C4-2B (cell line): ENCODE measurements at regions not wholly inside any gene's neighbourhood (a gene's known extent, or its start where the extent isn't known, plus 50 kb on each side); places are given as distances from the start of the nearest gene placed in this dataset.

ENCODE experiments used
- H3K27ac ChIP-seq: fragments of 450-650 bp; 2 replicates; pipeline ENCODE4 v1.5.1; 2017
- CTCF ChIP-seq: fragments of 450-650 bp; conservative IDR thresholded peaks from 2 replicates; pipeline ENCODE4 v1.5.1; 2017; ENCODE audit warnings: mild to moderate bottlenecking
- ZFX ChIP-seq: fragments of 450-650 bp; IDR thresholded peaks from 2 replicates; pipeline ENCODE4 v1.6.1; 2017

GRCh38 chr10:4459531-4459930, 366.5 kb upstream of the AKR1E2 start:
- no peak overlapping the region for H3K27ac ChIP-seq
- TF ChIP-seq CTCF = no peak
- TF ChIP-seq ZFX = no peak

GRCh38 chr10:4457597-4457996, 368.4 kb upstream of the AKR1E2 start:
- H3K27ac ChIP-seq = no peak overlapping the region
- TF ChIP-seq CTCF (no peak), ZFX (no peak)

GRCh38 chr10:4456776-4457175, 369.2 kb upstream of the AKR1E2 start:
- TF ChIP-seq CTCF (no peak), ZFX (no peak)
- H3K27ac ChIP-seq = no peak overlapping the region

GRCh38 chr10:4456279-4456678, 369.7 kb upstream of the AKR1E2 start:
- no peak overlapping the region for H3K27ac ChIP-seq
- TF ChIP-seq ZFX = no peak
- no peak for TF ChIP-seq CTCF

GRCh38 chr10:4453950-4454349, 372.1 kb upstream of the AKR1E2 start:
- H3K27ac ChIP-seq = no peak overlapping the region
- TF ChIP-seq ZFX = no peak
- TF ChIP-seq CTCF = no peak

GRCh38 chr10:4453276-4453675, 372.7 kb upstream of the AKR1E2 start:
- H3K27ac ChIP-seq = no peak overlapping the region
- TF ChIP-seq CTCF (no peak), ZFX (no peak)

- H3K27ac ChIP-seq = no peak overlapping the region
- TF ChIP-seq ZFX = no peak
- TF ChIP-seq CTCF = no peak
These were observed 374.8 kb upstream of the AKR1E2 start for GRCh38 chr10:4450981-4451908.
